HG02571 (cell line): ENCODE measurements at regions not wholly inside any gene's neighbourhood (a gene's known extent, or its start where the extent isn't known, plus 50 kb on each side); places are given as distances from the start of the nearest gene placed in this dataset.
A peak's percentile ranks its signal among the peaks of the same experiment; 100 is the strongest.

ENCODE experiments used
- ATAC-seq: cut with Tn5 transposase; IDR thresholded peaks from one replicate; pipeline ENCODE4 v1.9.1; 2021; ENCODE audit warnings: mild to moderate bottlenecking, moderate library complexity; ENCODE audit not compliant: unreplicated experiment

DNA sequence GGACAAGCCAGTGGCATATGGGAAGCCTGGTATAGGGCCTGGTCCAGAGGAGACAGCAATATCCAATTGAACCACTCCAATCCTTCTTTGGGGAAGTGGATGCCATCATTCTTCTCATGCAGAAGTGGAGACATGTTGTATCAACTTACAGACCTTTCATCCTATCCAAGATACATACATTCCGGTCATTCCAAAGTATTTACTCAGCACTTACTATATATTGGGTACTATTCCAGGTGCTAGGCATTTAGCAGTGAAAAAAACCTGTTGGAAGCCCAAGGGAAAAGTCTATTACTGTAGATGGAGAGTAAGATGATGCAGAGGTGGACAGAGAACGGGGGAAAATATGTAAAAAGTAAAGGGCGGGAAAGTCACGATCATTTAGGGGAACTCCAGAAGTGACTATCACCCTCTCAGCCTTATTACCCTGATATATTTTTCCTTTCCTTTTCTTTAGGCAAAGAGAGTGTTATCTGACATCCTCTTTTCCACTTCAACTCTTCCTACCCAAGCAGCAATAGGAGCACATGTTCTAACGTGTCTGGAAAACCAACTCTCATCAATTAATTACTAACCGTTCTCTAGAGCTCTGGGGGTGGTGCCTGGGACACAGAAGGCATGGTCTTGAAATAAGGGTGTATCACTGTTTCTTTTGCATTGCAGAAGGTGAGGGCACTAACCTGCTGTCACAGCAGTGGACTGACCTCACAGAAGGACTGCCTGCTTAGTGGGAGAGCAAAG, 210.1 kb upstream of the MAF start:
- ATAC-seq, result no peak

DNA sequence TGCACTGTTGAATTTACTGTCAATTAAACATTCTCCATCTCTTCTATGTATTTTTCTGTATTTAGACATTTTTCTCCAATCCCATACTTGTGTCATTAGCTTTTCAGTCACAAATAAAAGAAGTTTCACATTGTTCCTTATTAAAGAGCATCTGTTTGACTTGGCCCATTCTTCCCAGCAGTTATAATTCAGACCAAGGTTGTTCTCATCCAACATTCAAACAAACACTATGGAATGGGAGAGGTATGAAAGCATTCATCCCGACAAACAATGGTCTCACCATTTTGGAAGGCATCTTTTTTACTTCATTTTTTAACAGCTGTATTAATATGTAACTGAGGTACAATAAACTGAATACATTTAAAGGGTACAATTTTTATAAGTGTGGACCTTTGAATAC, 208.8 kb upstream of the MAF start:
- ATAC-seq, result no peak

DNA sequence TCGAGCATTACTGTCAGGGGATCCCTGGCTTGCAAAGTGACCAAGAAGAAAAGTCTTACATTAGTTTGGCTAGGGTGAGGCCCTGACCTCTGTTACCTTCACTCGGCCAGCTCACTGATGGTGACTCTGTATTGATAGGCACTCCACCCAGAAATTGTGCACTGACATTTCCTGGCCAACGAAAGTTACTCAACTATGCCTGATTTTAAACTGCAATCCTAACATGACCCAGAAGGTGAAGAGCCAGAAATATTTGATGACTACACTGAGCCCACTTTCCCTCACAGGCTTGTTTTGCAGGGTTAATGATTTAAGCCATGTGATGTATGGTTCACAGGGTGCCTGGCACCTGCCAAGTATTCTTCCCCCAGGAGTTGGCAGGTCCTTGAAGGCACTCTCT, 208.2 kb upstream of the MAF start:
- no peak for ATAC-seq

DNA sequence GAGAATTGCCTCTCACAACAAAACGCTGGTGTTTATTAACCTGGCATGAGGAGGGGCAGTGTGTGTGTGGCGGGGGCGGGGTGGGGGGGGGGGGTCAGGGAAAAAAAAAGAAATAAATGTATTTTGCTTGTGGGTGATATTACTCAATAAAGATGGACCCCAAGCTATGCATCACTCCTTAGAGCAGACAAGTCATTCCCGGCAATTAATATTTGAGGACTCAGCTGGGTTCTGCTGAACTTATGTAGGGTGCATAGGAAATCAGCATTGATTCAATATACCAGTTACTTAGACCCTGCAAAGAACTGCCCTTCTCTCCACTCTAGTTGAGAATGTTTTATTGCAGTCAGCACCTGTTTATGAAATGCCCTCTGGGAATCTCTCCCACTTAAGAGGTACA, 206.2 kb upstream of the MAF start:
- no peak for ATAC-seq

DNA sequence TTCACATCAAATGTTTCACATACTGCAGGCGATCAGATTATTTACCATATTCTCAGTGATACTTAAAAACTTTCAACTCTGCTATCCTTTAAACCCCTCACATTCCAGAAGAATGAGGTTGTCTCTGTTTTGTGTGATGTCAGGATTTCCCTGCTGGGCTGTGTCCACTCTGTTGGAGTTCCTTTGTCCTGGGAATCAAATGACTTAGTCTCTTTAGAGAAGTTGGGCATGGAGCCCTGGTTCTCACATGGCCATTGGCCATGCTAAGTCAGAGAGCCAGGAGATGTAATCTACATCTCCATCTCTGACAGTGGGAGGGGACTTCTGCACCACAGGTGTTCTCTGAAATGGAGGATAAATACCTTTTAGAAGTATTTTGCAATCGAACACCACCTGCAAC, 205.1 kb upstream of the MAF start:
- ATAC-seq, result no peak

DNA sequence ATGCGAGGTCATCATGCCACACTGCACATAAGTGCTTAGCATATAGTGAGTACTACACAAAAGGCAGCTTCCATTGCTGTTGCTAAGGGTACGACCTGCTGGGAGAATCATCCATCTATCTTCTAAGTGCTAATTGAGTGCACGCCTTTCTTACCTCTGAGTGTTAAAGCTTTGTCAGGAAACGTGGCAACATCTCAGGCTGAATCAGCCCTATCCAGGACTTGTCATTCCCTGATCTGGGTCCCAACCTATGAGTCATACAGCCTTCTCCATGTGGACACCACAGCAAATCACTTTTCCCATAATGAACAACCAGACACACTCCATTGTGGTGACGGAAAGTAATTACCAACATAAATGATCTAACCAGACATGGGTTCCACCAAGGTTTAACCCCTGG, 201.1 kb upstream of the MAF start:
- no peak for ATAC-seq

DNA sequence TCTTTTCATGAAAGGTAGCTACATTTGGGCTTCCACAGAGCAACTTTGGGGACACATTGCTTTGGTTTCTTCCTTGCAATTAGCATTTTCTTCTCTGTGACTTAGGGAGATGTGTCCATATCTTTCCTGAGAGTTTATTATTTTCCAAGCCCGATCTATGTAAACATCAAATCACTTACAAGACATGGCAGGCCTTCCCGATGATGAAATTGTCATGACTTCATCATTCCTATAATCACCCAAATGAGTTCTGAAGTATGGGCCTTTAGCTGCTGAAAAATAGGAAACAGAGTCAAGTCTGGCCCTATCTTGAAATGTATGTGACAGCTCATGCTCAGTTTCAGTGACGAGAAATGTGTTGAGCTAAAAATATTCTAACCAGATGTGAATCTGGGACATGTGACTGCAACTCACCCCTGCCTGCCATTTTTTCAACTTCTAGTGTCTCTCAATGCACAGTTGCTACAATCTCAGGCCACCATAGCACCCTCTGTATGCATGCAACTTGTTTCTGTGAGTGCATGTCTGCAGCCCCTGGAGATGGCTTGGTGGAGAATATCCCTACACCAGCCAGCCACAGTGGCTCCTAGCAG, 199.6 kb upstream of the MAF start:
- ATAC-seq, result peak; percentile 73

DNA sequence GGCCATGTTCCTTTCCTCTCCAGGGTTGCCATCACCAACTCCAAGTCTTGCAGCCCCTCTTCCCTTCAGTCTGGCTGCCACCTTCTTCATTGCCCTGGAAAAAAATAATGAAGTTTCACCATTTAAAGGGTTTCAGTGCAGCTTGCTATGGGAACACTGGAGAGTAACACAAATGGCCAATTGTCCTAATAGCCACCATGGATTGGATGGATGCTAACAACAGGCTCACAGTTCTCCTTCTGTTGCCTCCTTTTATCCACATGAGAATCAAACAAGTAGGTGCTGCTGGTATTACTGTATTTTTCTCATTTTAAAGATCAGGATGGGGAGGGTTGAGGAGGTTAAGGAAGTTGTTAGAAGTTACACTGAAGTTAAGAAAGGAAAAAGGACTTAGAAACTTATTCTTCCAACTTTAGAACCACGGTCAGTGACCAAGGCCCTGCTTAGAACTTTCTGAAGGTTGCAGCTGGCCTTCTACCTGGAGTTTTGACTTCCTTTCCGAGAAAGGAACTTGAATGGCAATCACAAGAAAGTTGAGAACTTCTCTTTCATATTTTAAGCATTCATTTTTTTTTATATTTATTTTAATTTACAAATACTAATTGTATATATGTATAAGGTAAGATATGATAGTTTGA, 198.0 kb upstream of the MAF start:
- ATAC-seq, result no peak

DNA sequence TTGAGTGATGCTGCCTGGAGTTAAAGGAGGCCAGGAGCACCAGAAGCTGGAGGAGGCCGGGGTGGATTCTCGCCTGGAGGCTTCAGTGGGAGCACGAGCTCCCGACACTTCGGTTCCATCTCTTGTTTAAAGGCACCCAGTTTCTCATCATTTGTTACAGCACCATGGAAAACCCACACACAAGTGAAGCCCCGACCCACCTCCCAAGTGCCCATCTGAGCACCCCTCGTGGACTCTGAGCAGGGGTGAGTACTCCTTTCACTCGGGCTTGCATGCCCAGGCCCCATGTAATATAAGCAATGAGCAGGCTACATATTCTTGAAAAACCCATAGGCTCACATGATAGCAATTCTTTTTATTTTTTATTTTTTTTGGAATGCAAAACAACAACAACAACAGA, 196.9 kb upstream of the MAF start:
- no peak for ATAC-seq

DNA sequence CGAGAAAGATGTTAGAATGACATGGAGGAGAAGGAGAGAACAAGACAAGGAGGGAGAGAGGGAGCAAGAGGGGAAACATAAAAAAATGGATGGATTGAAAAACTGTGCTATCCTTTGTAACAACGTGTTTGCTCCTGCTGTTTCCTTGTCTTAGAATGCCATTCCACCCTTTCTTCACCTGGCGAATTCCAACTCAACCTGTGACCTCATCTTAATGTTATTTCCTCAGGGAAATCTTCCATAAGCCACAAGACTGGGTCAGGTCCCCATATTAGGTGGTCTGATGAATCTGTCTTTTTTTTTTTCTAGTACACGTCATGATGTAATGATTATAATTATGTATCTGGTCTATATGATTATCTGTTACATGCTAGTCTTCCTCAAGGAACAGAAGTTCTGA, 195.0 kb upstream of the MAF start:
- no peak for ATAC-seq

DNA sequence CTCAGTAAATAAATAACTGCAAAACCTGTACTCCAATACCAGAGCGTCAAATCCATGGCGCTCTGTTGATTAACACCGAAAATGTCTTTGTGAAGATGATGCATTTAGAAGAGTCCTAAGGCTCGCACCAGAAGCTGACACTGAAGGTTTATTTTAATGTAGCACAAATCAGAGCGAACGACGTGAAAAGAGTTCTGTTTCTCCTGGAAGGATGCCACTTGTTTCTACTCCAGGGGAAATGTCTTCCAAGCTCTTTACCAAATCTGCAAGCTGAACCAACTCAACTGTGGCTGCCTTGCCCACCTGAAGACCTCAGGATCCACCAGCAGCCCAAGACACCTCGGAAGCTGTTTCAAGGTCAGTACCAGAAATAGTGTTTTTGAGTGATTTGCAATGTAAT, 194.4 kb upstream of the MAF start:
- no peak for ATAC-seq

DNA sequence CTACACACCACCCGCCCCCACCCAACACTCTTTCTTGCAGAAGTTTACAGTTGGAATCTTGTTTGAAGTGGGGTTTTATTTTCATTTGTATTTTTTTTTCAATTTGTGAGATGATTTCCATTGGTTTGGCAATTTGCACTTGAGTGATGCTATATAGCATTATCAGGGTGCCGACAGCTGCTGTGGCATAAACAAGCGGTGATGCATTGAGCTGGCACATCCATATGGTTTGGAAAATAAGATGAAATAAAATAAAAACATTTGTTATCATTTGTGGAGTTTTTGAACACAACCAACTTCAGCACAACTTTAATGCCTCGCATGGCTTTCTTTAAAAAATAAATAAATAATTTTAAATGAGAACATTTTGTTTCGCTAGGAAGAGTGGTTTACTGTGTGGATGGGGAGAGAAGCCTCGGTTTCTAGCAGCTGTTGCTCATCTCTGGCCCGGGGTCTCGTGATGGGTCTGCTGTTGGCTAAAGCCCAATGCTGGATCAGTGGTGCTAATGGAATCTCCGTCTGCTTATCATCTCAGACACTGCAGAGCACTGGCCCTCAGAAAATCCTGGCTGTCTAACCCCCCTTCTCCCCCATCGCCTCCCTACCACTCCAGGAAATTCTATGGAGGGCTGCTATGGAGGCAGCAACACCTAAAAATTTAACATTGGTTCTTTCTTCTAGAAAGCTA, 192.3 kb upstream of the MAF start:
- ATAC-seq, result no peak

DNA sequence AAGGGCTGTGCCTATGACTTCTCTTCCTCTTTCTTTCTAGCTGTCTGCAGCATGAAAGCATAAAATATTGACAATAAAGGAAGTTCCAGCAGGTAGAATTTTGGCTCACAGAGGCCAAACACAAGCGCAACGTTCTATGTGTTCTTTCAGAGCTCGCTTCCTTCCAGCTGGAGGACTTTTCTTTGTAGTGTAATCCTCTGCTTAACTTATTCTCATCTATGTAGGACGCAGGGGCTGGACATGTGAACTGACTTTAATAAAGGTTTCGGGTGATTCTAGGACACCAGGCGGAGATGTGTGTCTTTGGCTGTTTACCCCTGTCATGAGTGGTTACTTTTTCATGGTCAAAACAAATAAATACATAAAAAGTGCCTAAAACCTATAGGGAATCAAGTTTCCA, 191.5 kb upstream of the MAF start:
- ATAC-seq, result no peak

DNA sequence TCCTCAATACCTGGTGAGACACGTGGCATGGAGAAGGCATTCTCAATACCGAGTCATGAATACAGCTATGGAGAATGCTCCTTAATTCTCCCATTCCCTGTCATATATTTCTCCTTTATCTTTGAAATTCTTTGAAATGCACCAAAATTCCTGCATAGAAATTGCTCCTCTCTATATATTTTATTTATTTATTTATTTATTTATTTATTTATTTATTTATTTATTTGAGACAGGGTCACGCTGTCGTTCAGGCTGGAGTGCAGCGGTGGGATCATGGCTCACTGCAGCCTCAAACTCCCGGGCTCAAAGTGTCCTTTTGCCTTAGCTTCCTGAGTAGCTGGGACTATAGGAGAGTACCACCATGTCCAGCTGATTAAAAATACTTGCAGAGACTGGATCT, 190.3 kb upstream of the MAF start:
- no peak for ATAC-seq

DNA sequence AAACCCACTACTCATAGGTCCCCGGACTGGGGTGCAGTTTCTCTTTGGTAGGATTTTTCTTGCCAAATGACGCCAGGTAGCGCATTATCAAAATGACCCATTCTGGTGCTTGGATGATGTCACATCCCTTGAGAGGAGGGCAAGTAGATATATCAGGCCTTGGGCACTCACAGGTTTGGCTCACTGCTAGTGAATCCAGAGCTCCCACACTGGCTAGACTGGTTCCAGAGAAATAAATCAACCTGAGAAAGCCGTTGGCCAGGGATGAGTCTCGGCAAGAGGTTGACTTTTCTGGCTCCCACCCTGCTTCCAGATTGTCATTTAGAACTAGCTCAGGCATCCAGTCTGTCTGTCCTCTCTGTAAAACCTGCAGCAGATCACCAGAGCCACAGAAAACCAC, 188.4 kb upstream of the MAF start:
- ATAC-seq, result no peak

DNA sequence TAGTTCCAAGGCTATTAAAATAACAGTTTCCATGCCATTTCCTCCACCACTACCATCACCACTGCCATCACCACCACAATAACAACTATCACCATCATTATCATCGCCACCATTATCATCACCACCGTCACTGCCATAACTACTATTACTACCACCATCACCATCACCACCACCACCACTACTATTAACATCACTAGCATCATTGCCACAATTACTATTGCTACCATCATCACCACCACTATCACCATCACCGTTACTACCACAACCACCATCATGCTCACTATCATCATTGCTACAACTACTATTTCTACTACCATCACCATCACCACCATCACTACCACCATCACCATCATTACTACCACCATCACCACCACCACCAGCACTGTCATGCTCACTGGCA, 185.9 kb upstream of the MAF start:
- ATAC-seq, result no peak

DNA sequence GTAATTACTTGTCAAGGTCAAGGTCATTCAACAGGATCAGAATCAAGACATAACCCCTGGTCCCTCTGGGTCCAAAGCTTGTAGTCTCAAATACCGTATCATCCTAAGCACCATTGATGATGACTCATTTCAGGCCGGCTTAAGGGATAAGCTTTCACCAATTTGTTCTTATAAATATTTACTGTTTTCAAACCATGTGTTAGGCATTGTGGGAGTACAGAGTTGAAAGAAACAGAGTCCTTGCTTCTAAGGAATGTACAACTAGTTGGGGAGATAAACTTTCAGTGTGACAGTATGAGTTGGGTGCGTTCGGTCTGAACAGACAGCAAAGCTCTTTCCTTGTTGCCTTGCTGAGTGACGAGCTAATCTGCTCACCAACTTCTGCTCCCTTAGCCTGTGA, 183.5 kb upstream of the MAF start:
- no peak for ATAC-seq

DNA sequence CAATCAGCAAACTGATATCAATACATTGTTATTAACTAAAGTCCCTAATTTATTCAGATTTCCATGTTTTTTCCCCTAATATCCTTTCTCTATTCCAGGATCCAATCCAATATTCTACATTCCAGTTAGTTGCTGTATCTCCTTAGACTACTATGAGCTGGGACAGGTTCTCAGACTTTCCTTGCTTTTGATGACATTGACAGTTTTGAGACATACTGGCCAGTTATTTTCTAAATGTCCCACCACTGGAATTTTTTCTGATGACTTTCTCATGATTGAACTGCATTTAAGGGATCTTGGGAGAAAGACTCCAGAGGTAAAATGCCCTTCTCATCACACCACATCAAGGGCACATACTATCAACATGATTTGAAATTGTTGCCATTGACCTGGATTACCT, 177.1 kb upstream of the MAF start:
- ATAC-seq, result no peak

DNA sequence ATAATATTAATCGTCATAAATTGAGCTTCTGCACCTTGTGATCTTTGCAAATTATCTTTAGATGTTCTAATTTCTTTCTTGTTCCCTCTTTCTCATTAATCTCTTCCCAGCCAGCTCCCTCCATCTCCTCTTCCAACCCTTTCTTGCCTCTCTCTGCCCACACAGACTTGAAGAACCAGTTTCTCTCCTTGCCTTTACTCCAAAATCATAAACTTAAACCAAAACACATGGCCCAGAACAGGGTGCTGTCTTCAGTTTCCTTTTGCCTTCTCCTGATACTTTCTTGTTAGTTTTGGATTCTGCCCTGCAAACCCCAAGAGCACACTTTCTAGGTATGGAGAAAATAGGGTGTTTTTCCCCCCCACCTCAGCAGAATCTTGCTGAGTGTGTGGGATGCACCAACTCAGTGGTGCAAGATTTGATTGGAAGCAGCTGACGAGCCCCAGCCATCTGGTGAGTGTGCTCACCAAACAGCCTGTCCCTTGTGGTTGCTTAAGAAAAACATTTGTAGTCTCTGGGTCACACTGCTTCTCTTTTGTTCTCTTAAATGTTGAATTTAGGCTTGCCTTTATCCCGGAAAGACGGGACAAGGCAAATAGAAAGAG, 175.8 kb upstream of the MAF start:
- no peak for ATAC-seq

DNA sequence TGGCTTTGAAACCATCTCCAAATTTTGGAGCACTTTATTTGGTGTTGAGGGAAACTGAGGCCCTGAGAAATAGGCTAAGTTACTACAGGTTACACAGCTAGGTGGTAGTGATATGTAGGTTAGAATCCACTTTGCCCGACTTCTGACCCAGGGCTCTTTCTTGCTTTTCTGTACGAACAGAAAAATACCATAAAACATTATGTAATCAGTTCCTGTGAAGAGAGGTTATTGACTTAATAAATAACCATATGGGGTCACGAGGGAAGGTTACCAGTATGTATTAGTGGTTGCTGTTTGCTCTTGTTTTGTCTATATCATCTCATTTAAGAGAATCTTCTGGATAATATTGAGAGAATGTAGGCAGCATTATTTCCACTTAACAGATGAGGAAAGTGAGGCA, 172.2 kb upstream of the MAF start:
- ATAC-seq, result no peak

DNA sequence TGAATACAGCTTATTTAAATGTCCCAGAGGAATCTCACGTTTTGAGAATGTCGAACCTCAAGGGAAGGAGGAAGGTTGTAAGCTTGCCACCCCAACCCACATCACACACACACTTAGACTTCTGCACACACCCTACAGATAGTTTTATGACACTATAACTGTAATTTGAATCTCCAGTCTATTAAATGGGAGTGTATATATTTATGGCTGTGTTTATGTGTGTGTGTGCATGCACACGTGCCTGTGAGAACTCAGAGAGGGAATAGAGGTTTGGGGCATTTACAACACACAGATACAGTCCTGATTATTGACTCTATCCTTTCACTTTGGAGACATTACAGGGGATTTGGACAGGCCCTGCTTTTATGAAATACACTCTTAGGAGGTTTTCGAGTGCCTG, 171.5 kb upstream of the MAF start:
- ATAC-seq, result no peak
